ENCODE measurements at regions not wholly inside any gene's neighbourhood (a gene's known extent, or its start where the extent isn't known, plus 50 kb on each side); places are given as distances from the start of the nearest gene placed in this dataset.

DNA sequence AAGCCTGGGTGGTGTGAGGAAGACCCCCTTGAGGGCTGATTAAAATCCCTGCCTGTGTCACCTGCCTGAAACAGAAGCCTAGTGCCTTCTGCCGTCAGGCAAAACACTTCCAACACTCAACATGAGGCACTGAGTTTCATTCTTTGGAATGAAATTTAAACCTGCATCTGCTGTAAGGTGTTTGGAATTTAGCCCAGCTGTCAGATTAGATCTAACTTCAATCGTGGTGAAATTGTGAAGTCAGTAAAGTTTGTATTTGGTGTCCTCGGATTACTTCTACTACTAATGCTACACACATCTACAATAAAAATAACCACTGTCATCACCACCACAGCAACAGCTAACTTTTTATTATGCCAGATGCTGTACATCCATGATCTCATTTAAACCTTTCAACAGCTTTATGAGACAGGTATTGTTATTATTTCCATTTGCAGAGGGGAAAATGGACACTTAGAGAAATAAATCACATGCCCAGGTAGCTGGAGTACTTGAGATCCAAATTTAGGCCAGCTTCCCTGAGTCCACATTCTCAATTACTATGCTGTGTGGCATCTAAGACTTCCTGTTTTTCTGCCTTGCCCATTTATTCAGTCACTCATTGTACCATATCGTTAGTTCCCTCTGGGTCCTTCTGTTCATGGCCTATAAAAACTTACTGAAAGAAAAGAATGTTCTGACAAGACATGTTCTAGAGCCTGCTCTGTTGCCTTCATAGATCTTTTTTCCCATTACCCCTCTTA lies 98.2 kb upstream of the GCFC2 start:
- CTCF ChIA-PET: no interaction called here
- Histone ChIP-seq H3K9ac (replicated peaks; ENCODE audit: extremely low read depth, insufficient read depth, low read length) (no peak overlapping the region), H3K36me3 (ENCODE audit: control insufficient read depth in 2 of 2, extremely low read depth in 1 of 2, insufficient read depth in 2 of 2, low read length in 2 of 2) (no peaks in the 10 kb centered on the region), H4K20me1 (replicated peaks; ENCODE audit: control insufficient read depth, extremely low read depth, insufficient read depth, low read length) (no peaks in the 10 kb centered on the region), H3K27me3 (ENCODE audit: control insufficient read depth in 2 of 2, insufficient read depth in 2 of 2, low read length in 2 of 2) (no peaks in the 10 kb centered on the region), H3K79me2 (ENCODE audit: control insufficient read depth, insufficient read depth, low read length) (no peaks in the 10 kb centered on the region), H3K27ac (ENCODE audit: insufficient read depth, low read depth, low read length) (no peak overlapping the region), H3K4me1 (ENCODE audit: control insufficient read depth, extremely low read depth, insufficient read depth, low read length) (no peaks in the 10 kb centered on the region), H2AFZ (ENCODE audit: low read depth, low read length) (no peak overlapping the region), H3K9me1 (replicated peaks; ENCODE audit: control insufficient read depth, extremely low read depth, insufficient read depth, low read length) (no peaks in the 10 kb centered on the region), H3K4me3 (replicated peaks in 1 of 3; ENCODE audit: insufficient read depth in 1 of 3, low read depth in 1 of 3, low read length in 3 of 3) (no peak overlapping the region), H3K9me3 (replicated peaks; ENCODE audit: control insufficient read depth, insufficient read depth, low read length) (no peaks in the 10 kb centered on the region), H3K4me2 (ENCODE audit: insufficient read depth, low read length) (no peak overlapping the region)
- no TSS peak for BruUV-seq (replicated peaks)
- dilution Hi-C loops (cut with MboI; ENCODE audit: extremely low pct_ligation_motif_present, low sequenced_read_pairs) (no loop called here), intact Hi-C loops (cut with micrococcal nuclease) (no loop called here)
- POLR2A ChIA-PET: no interaction called here
- TF ChIP-seq, protein P1, sequence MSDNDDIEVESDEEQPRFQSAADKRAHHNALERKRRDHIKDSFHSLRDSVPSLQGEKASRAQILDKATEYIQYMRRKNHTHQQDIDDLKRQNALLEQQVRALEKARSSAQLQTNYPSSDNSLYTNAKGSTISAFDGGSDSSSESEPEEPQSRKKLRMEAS (IDR thresholded peaks at IDR 0.05; ENCODE audit: insufficient read depth, insufficient read length): no peak
- TF ChIP-seq POLR2AphosphoS5 (IDR thresholded peaks at IDR 0.05; ENCODE audit: insufficient read depth, low read depth, low read length) (no peak), POLR2A (IDR thresholded peaks at IDR 0.05; ENCODE audit: low read depth, low read length) (no peak), FOS (IDR thresholded peaks at IDR 0.05; ENCODE audit: borderline replicate concordance, insufficient read depth, low read length) (no peak), EZH2 (IDR thresholded peaks at IDR 0.05; ENCODE audit: borderline replicate concordance, low read depth, low read length, severe bottlenecking) (no peak), JUN (IDR thresholded peaks at IDR 0.05; ENCODE audit: borderline replicate concordance, insufficient read depth, insufficient read length, low read depth) (no peak), MYC (IDR thresholded peaks at IDR 0.05; ENCODE audit: low read depth, low read length) (no peak), GATA2 (IDR thresholded peaks at IDR 0.05; ENCODE audit: insufficient read depth, insufficient read length, low read depth, low read length) (no peak)
- TF ChIP-seq, protein P2, sequence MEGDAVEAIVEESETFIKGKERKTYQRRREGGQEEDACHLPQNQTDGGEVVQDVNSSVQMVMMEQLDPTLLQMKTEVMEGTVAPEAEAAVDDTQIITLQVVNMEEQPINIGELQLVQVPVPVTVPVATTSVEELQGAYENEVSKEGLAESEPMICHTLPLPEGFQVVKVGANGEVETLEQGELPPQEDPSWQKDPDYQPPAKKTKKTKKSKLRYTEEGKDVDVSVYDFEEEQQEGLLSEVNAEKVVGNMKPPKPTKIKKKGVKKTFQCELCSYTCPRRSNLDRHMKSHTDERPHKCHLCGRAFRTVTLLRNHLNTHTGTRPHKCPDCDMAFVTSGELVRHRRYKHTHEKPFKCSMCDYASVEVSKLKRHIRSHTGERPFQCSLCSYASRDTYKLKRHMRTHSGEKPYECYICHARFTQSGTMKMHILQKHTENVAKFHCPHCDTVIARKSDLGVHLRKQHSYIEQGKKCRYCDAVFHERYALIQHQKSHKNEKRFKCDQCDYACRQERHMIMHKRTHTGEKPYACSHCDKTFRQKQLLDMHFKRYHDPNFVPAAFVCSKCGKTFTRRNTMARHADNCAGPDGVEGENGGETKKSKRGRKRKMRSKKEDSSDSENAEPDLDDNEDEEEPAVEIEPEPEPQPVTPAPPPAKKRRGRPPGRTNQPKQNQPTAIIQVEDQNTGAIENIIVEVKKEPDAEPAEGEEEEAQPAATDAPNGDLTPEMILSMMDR (IDR thresholded peaks at IDR 0.05; ENCODE audit: extremely low read depth in 1 of 2, insufficient read depth in 1 of 2, low read depth in 1 of 2, low read length in 2 of 2): no peak
- DNase-seq (ENCODE audit: low read depth, low spot score) (no peak), FAIRE-seq (no peak)

All from endothelial cell of umbilical vein (primary cell).